CD4-positive, alpha-beta T cell (primary cell): ENCODE measurements at regions not wholly inside any gene's neighbourhood (a gene's known extent, or its start where the extent isn't known, plus 50 kb on each side); places are given as distances from the start of the nearest gene placed in this dataset.

ENCODE experiments used
- ATAC-seq: fragments of 200-7000 bp; cut with Tn5 transposase; one replicate; pipeline ENCODE4 v1.10.0; 2022; ENCODE audit warnings: mild to moderate bottlenecking; ENCODE audit not compliant: poor library complexity
- CTCF ChIA-PET: fragments of 350-600 bp; sonication (Branson Sonifier 250); formaldehyde crosslinking; loops from one replicate; lab custom pipeline; 2021; ENCODE audit warnings: antibody characterized with exemption, inconsistent platforms; lab: Charles Lee
- POLR2A ChIA-PET: fragments of 350-600 bp; sonication (Branson Sonifier 250); formaldehyde crosslinking; loops from one replicate; lab custom pipeline; 2021; ENCODE audit warnings: antibody characterized with exemption, inconsistent platforms; lab: Charles Lee
- DNase-seq, 14 experiments: peaks; one replicate each; pipeline ENCODE4 v3.0.0-alpha.2; 2013 to 2020; ENCODE audit warnings: mixed read lengths in 2 of 14
- H3K27ac ChIP-seq, 2 donors: one replicate each; pipeline versions ENCODE4 v1.5.1 to v1.7.0; 2013; ENCODE audit warnings: low read length in 2 of 2, low read depth in 1 of 2, mild to moderate bottlenecking in 1 of 2
- H3K27me3 ChIP-seq, 2 experiments: 1 replicate in 1 of 2; 2 replicates in 1 of 2; pipeline versions ENCODE4 v1.6.1 to v1.7.0; 2013; ENCODE audit warnings: low read length in 2 of 2, control low read depth in 1 of 2, mild to moderate bottlenecking in 1 of 2, moderate library complexity in 1 of 2; ENCODE audit not compliant: insufficient read depth in 2 of 2, control insufficient read depth in 1 of 2
- H3K36me3 ChIP-seq: one replicate; pipeline ENCODE4 v1.6.1; 2013; ENCODE audit warnings: low read length, control low read depth; ENCODE audit not compliant: insufficient read depth
- H3K4me1 ChIP-seq: one replicate; pipeline ENCODE4 v1.6.1; 2013; ENCODE audit warnings: low read length, control low read depth; ENCODE audit not compliant: insufficient read depth
- H3K4me3 ChIP-seq: one replicate; pipeline ENCODE4 v1.5.1; 2013; ENCODE audit warnings: mild to moderate bottlenecking, low read length, moderate library complexity
- H3K9me3 ChIP-seq, 2 experiments: 1 replicate in 1 of 2; 2 replicates in 1 of 2; pipeline versions ENCODE4 v1.6.1 to v1.7.0; 2013; ENCODE audit warnings: low read length in 2 of 2, mild to moderate bottlenecking in 2 of 2, control low read depth in 1 of 2, moderate library complexity in 1 of 2; ENCODE audit not compliant: control insufficient read depth in 1 of 2, insufficient read depth in 1 of 2
- H3K27ac Mint-ChIP-seq: one replicate; pipeline ENCODE4 v1.8.0; 2020; ENCODE audit warnings: mixed read lengths
- H3K27me3 Mint-ChIP-seq: one replicate; pipeline ENCODE4 v1.8.0; 2021; ENCODE audit warnings: mixed read lengths
- H3K36me3 Mint-ChIP-seq: one replicate; pipeline ENCODE4 v1.8.0; 2021; ENCODE audit warnings: low read depth, mixed read lengths
- H3K4me1 Mint-ChIP-seq: one replicate; pipeline ENCODE4 v1.8.0; 2021; ENCODE audit warnings: low read depth, mixed read lengths
- H3K4me3 Mint-ChIP-seq: one replicate; pipeline ENCODE4 v1.8.0; 2020; ENCODE audit warnings: mild to moderate bottlenecking, mixed read lengths
- H3K9me3 Mint-ChIP-seq: one replicate; pipeline ENCODE4 v1.8.0; 2020; ENCODE audit warnings: mixed read lengths
- intact Hi-C, 2 experiments: fragments of 100-400 bp; cut with DNase I in 1 of 2; cut with micrococcal nuclease in 1 of 2; formaldehyde crosslinking; loops; one replicate each; pipeline versions ENCODE4 v1.15.1 to v1.9.0; 2023 to 2025; cut with DNase I, micrococcal nuclease
- TF ChIP-seq, protein P1 (sequence below): fragments of 200-600 bp; IDR thresholded peaks from one replicate; pipeline ENCODE4 v1.8.0; 2022; ENCODE audit warnings: antibody characterized with exemption, mild to moderate bottlenecking

DNA sequence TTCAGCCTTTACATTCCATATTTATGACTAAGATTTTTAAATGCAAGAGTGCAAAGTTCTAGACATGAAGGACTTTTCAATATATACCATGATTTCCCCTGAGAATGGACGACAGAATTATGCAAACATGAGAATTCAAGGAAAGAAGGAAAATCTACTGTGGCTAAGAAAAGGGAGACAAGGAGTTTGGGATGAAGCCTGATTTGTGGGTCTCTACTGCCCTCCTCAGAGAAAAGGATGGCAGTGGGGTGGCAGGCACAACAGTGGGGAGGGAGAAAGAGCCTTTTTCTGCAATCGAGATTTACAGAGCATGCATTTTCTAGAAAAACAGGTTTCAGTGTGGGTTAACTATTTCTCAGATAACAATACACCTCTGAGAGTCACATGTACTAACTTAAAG, 466.9 kb upstream of the NRSN1 start:
- Histone ChIP-seq H3K9me3 (no peaks in the 10 kb centered on the region), H3K4me3 (no peak overlapping the region), H3K27ac (no peak overlapping the region), H3K4me1 (no peaks in the 10 kb centered on the region), H3K36me3 (no peaks in the 10 kb centered on the region), H3K27me3 (no peaks in the 10 kb centered on the region)
- TF ChIP-seq, protein P1, sequence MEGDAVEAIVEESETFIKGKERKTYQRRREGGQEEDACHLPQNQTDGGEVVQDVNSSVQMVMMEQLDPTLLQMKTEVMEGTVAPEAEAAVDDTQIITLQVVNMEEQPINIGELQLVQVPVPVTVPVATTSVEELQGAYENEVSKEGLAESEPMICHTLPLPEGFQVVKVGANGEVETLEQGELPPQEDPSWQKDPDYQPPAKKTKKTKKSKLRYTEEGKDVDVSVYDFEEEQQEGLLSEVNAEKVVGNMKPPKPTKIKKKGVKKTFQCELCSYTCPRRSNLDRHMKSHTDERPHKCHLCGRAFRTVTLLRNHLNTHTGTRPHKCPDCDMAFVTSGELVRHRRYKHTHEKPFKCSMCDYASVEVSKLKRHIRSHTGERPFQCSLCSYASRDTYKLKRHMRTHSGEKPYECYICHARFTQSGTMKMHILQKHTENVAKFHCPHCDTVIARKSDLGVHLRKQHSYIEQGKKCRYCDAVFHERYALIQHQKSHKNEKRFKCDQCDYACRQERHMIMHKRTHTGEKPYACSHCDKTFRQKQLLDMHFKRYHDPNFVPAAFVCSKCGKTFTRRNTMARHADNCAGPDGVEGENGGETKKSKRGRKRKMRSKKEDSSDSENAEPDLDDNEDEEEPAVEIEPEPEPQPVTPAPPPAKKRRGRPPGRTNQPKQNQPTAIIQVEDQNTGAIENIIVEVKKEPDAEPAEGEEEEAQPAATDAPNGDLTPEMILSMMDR: no peak
- Mint-ChIP-seq H3K4me3 (no peak overlapping the region), H3K9me3 (peaks cover 3% of the 10 kb centered on the region), H3K4me1 (no peaks in the 10 kb centered on the region), H3K27me3 (no peaks in the 10 kb centered on the region), H3K36me3 (no peaks in the 10 kb centered on the region), H3K27ac (no peak overlapping the region)
- DNase-seq (no peak), ATAC-seq (no peak)
- POLR2A ChIA-PET: no interaction called here
- intact Hi-C loops: no loop called here
- CTCF ChIA-PET: no interaction called here

DNA sequence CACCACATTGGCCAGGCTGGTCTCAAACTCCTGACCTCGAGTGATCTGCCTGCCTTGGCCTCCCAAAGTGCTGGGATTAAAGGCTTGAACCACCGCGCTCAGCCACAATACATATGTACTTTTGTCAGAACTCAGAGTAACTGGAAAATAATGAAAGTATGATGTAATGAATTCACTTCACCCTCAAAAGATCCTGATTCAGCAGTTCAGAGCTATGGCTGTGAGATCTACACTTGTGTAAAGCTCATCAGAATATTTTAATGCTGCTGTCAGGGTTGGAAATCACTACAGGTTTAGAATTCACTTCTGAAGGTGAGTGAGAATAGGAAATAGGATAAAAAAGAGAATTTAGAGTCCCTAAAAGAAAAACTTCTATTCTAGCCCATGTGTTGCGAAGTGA, 464.5 kb upstream of the NRSN1 start:
- Mint-ChIP-seq H3K36me3 (no peaks in the 10 kb centered on the region), H3K27ac (no peak overlapping the region), H3K4me3 (no peak overlapping the region), H3K27me3 (no peaks in the 10 kb centered on the region), H3K9me3 (peaks cover 7% of the 10 kb centered on the region), H3K4me1 (no peaks in the 10 kb centered on the region)
- H3K4me3 ChIP-seq: no peak overlapping the region
- ChIA-PET POLR2A (no interaction called here), CTCF (no interaction called here)
- no peaks in the 10 kb centered on the region for H3K36me3 ChIP-seq
- no peaks in the 10 kb centered on the region for H3K4me1 ChIP-seq
- ATAC-seq (no peak), DNase-seq (no peak)
- no peak overlapping the region for H3K27ac ChIP-seq
- H3K27me3 ChIP-seq: no peaks in the 10 kb centered on the region
- H3K9me3 ChIP-seq: no peaks in the 10 kb centered on the region
- intact Hi-C loops: no loop called here
- TF ChIP-seq, protein P1: no peak

DNA sequence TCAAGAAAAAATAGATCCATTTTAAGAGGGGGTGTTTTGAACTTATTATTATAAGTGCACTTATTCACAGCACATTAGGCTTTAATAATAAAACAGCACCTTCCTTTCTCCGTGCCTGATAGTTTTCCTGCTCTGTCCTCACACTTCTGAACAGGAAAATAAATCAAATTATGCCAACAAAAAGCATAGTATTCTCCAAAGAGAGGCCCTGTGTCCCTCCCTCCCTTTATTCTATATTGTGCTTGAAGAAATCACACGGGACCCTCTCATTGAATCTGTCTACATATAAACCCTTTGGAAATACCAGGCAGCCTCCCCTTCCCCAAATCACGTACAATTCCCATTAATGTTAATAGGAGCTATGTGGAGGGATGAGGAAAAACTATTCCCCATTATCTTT, 462.9 kb upstream of the NRSN1 start:
- H3K9me3 ChIP-seq: no peaks in the 10 kb centered on the region
- no peaks in the 10 kb centered on the region for H3K4me1 ChIP-seq
- Mint-ChIP-seq H3K36me3 (no peaks in the 10 kb centered on the region), H3K27me3 (no peaks in the 10 kb centered on the region), H3K4me1 (no peaks in the 10 kb centered on the region), H3K27ac (no peak overlapping the region), H3K4me3 (no peak overlapping the region), H3K9me3 (peaks cover 11% of the 10 kb centered on the region)
- DNase-seq (no peak), ATAC-seq (no peak)
- H3K27me3 ChIP-seq: no peaks in the 10 kb centered on the region
- CTCF ChIA-PET: no interaction called here
- no peak overlapping the region for H3K27ac ChIP-seq
- no peaks in the 10 kb centered on the region for H3K36me3 ChIP-seq
- POLR2A ChIA-PET: no interaction called here
- TF ChIP-seq, protein P1: no peak
- H3K4me3 ChIP-seq: no peak overlapping the region
- intact Hi-C loops: no loop called here
